Activated CD4-positive, alpha-beta T cell treated with anti-CD3 and anti-CD28 coated beads, Interleukin-2, amount 50 U/mL, for 48 hours (primary cell): ENCODE measurements at regions not wholly inside any gene's neighbourhood (a gene's known extent, or its start where the extent isn't known, plus 50 kb on each side); places are given as distances from the start of the nearest gene placed in this dataset.
"Not testable (repeated sequence)": the region's sequence is repeated elsewhere in the genome, so short reads cannot be mapped to it uniquely, and the experiment has no call there.

Source experiments
- DNase-seq, 2 experiments: peaks; one replicate each; pipeline ENCODE4 v3.0.0-alpha.2; 2020

GRCh38 chr6:119428633-119429032 lies 79.1 kb upstream of the MAN1A1 start:
- no peak for DNase-seq

- no peak for DNase-seq
Measured at GRCh38 chr6:119426619-119427018, 77.1 kb upstream of the MAN1A1 start.

GRCh38 chr6:119423996-119424395 lies 74.4 kb upstream of the MAN1A1 start:
- no peak for DNase-seq

GRCh38 chr6:119418084-119418483 lies 68.5 kb upstream of the MAN1A1 start:
- not testable (repeated sequence) for DNase-seq

- DNase-seq = no peak
Measured at GRCh38 chr6:119407156-119407555, 57.6 kb upstream of the MAN1A1 start.

DNA sequence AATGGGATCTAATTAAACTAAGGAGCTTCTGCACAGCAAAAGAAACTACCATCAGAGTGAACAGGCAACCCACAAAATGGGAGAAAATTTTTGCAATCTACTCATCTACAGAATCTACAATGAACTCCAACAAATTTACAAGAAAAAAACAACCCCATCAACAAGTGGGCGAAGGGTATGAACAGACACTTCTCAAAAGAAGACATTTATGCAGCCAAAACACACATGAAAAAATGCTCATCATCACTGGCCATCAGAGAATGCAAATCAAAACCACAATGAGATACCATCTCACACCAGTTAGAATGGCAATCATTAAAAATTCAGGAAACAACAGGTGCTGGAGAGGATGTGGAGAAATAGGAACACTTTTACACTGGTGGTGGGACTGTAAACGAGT lies 55.6 kb upstream of the MAN1A1 start:
- not testable (repeated sequence) for DNase-seq
